Gastroesophageal sphincter (tissue), 4 donors: ENCODE measurements at regions not wholly inside any gene's neighbourhood (a gene's known extent, or its start where the extent isn't known, plus 50 kb on each side); places are given as distances from the start of the nearest gene placed in this dataset.

Source experiments
- ATAC-seq: fragments of 150-250 bp; one replicate; pipeline ENCODE4 v1.9.1; 2016; ENCODE audit warnings: mild to moderate bottlenecking, moderate library complexity
- H3K27ac ChIP-seq, 4 donors: fragments of 200-600 bp; sonication (generic) in 3 of 4; 1 replicate in 3 of 4; 2 replicates in 1 of 4; pipeline ENCODE4 v1.5.1; 2016 to 2019
- H3K27me3 ChIP-seq: fragments of 200-600 bp; sonication (generic); one replicate; pipeline ENCODE4 v1.5.1; 2019
- H3K36me3 ChIP-seq, 2 donors: fragments of 200-600 bp; sonication (generic); one replicate each; pipeline ENCODE4 v1.5.1; 2019; ENCODE audit warnings: control low read depth in 1 of 2
- H3K4me1 ChIP-seq, 3 donors: fragments of 200-600 bp; sonication (generic); 1 replicate in 2 of 3; 2 replicates in 1 of 3; pipeline ENCODE4 v1.5.1; 2016 to 2019; ENCODE audit warnings: control low read depth in 2 of 3
- H3K4me3 ChIP-seq, 2 donors: fragments of 200-600 bp; sonication (generic); one replicate each; pipeline ENCODE4 v1.5.1; 2019; ENCODE audit warnings: mild to moderate bottlenecking in 1 of 2, moderate library complexity in 1 of 2
- H3K9me3 ChIP-seq, 3 donors: fragments of 200-600 bp; sonication (generic); one replicate each; pipeline ENCODE4 v1.5.1; 2017 to 2019; ENCODE audit warnings: control low read depth in 2 of 3
- EP300 ChIP-seq: sonication (generic); formaldehyde crosslinking; IDR thresholded peaks from one replicate; pipeline ENCODE4 v1.6.1; 2017; ENCODE audit warnings: antibody characterized with exemption, mild to moderate bottlenecking
- POLR2A ChIP-seq, 2 donors: fragments of 450-650 bp; IDR thresholded peaks; one replicate each; pipeline ENCODE4 v1.6.1; 2017; ENCODE audit warnings: antibody characterized with exemption in 2 of 2, mild to moderate bottlenecking in 2 of 2, moderate library complexity in 1 of 2
- POLR2AphosphoS5 ChIP-seq: sonication (generic); formaldehyde crosslinking; IDR thresholded peaks from one replicate; pipeline ENCODE4 v1.6.1; 2017; ENCODE audit warnings: antibody characterized with exemption
- WGBS, 2 donors: methylation state at CpG; one replicate each; pipeline ENCODE4 v1.1.5; 2018; ENCODE audit warnings: low coverage in 1 of 2; 5-methylcytosine and 5-hydroxymethylcytosine counted together
- TF ChIP-seq, protein P1 (sequence below), 4 experiments: fragments of 200-600 bp in 2 of 4; fragments of 450-650 bp in 2 of 4; sonication (generic) in 1 of 4; IDR thresholded peaks; one replicate each; pipeline ENCODE4 v1.5.1; 2017 to 2019; ENCODE audit warnings: antibody characterized with exemption in 4 of 4, mild to moderate bottlenecking in 2 of 4, moderate library complexity in 2 of 4

DNA sequence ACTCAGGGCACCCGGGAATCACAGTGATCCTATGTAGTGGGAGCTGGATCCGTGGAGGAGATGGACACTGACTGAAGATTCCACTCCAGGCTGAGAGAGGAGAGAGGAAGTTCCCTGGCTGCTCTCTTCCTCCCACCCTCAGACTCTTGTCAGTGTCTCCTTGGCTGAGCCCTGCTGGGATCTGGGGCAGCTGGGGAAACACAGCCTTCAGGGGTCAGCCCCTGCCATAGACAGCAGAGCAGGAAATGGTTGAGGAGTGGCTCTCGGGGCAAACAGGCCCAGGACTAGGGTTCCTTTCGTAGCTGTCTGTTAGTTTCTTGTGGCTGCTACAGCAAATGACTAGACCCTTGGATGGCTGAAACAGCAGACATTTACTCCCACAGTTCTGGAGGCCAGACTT, 174.4 kb upstream of the BMPER start:
- Histone ChIP-seq H3K27me3 (no peaks in the 10 kb centered on the region), H3K4me1 (no peaks in the 10 kb centered on the region), H3K36me3 (no peaks in the 10 kb centered on the region), H3K27ac (no peak overlapping the region), H3K4me3 (no peak overlapping the region), H3K9me3 (no peaks in the 10 kb centered on the region)
- ATAC-seq = no peak
- WGBS, 2 donors = 81% methylated on average over 3 of the region's 4 CpGs; no CpG with 5 or more reads in 1 of the 2 donors
- TF ChIP-seq, protein P1, sequence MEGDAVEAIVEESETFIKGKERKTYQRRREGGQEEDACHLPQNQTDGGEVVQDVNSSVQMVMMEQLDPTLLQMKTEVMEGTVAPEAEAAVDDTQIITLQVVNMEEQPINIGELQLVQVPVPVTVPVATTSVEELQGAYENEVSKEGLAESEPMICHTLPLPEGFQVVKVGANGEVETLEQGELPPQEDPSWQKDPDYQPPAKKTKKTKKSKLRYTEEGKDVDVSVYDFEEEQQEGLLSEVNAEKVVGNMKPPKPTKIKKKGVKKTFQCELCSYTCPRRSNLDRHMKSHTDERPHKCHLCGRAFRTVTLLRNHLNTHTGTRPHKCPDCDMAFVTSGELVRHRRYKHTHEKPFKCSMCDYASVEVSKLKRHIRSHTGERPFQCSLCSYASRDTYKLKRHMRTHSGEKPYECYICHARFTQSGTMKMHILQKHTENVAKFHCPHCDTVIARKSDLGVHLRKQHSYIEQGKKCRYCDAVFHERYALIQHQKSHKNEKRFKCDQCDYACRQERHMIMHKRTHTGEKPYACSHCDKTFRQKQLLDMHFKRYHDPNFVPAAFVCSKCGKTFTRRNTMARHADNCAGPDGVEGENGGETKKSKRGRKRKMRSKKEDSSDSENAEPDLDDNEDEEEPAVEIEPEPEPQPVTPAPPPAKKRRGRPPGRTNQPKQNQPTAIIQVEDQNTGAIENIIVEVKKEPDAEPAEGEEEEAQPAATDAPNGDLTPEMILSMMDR (IDR thresholded peaks at IDR 0.05) = no peak
- TF ChIP-seq EP300 = no peak
- TF ChIP-seq POLR2A (IDR thresholded peaks at IDR 0.05) = no peak
- no peak for TF ChIP-seq POLR2AphosphoS5

DNA sequence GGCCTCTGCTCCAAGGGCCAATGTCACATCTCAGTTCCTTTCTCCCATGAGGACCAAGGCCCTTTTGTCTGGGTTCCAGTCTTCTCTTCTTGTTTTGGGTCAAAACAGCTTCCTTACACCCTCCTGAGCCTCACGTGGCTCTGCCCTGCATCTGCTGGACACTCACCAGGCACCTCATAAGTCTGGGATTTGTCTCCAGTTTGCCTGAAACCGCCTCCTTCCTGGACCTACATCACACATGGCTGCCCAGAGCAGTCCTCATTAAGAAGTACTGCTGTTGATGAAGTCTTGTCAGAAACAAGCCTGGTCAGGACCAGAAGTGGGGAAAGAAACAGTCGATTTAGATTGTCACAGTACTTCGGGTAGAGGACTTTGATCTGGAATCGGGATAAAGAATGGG, 173.4 kb upstream of the BMPER start:
- Histone ChIP-seq H3K4me1 (no peaks in the 10 kb centered on the region), H3K27ac (no peak overlapping the region), H3K27me3 (no peaks in the 10 kb centered on the region), H3K9me3 (no peaks in the 10 kb centered on the region), H3K4me3 (no peak overlapping the region), H3K36me3 (no peaks in the 10 kb centered on the region)
- no peak for ATAC-seq
- WGBS, 2 donors = 88 to 90% methylated on average over 3 to 5 of the region's 5 CpGs
- TF ChIP-seq POLR2A (IDR thresholded peaks at IDR 0.05) (no peak), EP300 (no peak), POLR2AphosphoS5 (no peak)
- TF ChIP-seq, protein P1 (IDR thresholded peaks at IDR 0.05) = no peak

DNA sequence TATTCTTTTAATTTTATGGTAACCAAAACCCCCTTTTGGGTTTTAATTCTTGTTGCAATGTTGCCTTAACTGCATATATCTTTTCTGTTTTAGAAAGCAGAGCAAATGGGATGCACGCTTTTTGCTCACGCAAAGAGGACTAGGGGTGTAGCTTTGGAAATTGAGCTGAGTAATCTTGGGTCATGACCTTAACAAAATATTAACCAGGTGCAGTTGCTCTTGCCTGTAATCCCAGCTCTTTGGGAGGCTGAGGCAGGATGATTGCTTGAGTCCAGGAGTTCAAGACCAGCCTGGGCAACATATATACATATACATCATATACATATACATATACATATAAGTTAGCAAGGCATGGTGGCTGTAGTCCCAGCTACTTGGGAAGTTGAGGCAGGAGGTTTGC, 172.9 kb upstream of the BMPER start:
- 100% methylated on average over 2 of the region's 2 CpGs for WGBS, 2 donors
- Histone ChIP-seq H3K4me3 (no peak overlapping the region), H3K36me3 (no peaks in the 10 kb centered on the region), H3K9me3 (no peaks in the 10 kb centered on the region), H3K27ac (no peak overlapping the region), H3K4me1 (no peaks in the 10 kb centered on the region), H3K27me3 (no peaks in the 10 kb centered on the region)
- ATAC-seq = no peak
- TF ChIP-seq POLR2A (IDR thresholded peaks at IDR 0.05) (no peak), EP300 (no peak), POLR2AphosphoS5 (no peak)
- TF ChIP-seq, protein P1 (IDR thresholded peaks at IDR 0.05) = no peak

DNA sequence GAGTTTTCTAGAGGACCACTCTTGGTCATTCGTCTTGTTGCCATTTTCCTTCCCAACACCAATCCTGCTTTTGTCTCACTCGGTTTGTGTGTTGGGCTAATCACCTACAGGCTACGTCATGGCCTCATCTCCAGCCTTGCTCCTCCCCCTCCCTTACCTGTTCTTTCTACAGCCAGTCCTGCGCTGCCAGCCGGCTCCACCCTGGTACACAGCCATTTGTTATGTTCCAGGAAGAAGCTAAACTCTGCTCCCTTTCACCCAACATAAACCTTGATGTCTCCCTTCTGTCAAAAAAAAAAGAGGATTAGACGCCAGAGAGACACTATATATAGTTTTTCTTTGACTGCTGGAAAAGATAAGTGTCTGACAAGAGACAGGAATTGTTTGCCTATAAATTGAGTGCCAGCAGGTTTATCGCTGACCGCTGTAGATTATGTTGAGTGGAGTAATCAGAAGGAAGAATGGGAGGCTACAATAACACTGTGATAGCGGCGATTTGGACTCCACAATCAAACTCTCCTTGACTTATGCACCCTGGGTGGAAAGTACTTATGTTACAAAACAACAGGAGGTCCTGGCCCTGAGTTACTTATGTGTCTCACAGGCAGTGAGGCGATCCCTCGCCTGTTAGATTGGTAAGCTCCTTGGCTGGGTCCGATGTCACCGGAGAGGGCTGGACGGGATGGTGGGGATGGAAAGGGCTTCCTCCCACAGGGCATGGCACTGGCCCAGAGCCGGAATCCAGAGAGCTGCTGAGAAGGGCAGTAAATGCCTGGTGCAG, 171.3 kb upstream of the BMPER start:
- H3K9me3 ChIP-seq = no peaks in the 10 kb centered on the region
- H3K27ac ChIP-seq = no peak overlapping the region
- no peak for ATAC-seq
- H3K4me3 ChIP-seq = no peak overlapping the region
- WGBS, 2 donors = 87 to 92% methylated on average over 7 to 12 of the region's 16 CpGs
- no peaks in the 10 kb centered on the region for H3K27me3 ChIP-seq
- no peaks in the 10 kb centered on the region for H3K4me1 ChIP-seq
- H3K36me3 ChIP-seq = no peaks in the 10 kb centered on the region
- TF ChIP-seq EP300 (no peak), POLR2AphosphoS5 (no peak), POLR2A (IDR thresholded peaks at IDR 0.05) (no peak)
- TF ChIP-seq, protein P1 (IDR thresholded peaks at IDR 0.05) = no peak

DNA sequence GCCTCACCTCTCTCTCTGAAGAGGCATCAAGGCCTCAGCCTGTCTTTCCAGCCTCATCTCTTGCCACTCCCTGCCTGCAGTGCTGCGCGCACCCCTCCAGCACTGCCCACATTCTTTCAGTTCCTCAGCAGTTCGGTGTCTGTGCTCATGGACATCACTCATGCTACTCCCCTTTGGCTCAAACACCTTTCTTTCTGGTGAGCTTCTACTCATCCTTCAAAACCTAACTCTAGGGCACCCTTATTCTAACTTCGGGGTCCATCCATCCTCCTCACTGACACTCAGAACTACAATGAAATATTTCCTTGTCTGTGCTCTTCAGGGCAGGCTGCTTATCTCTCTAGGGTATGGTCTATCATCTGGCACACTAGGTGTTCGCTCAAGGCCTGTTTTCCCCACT, 169.9 kb upstream of the BMPER start:
- no peaks in the 10 kb centered on the region for H3K36me3 ChIP-seq
- WGBS, 2 donors = 94 to 100% methylated on average over 1 to 4 of the region's 5 CpGs
- H3K27ac ChIP-seq = no peak overlapping the region
- no peak for TF ChIP-seq EP300
- TF ChIP-seq, protein P1 (IDR thresholded peaks at IDR 0.05) = no peak
- TF ChIP-seq POLR2AphosphoS5 = no peak
- no peak for TF ChIP-seq POLR2A (IDR thresholded peaks at IDR 0.05)
- ATAC-seq = no peak
- H3K27me3 ChIP-seq = no peaks in the 10 kb centered on the region
- H3K9me3 ChIP-seq = no peaks in the 10 kb centered on the region
- no peaks in the 10 kb centered on the region for H3K4me1 ChIP-seq
- H3K4me3 ChIP-seq = no peak overlapping the region
